ENCODE measurements at regions not wholly inside any gene's neighbourhood (a gene's known extent, or its start where the extent isn't known, plus 50 kb on each side); places are given as distances from the start of the nearest gene placed in this dataset.

DNA sequence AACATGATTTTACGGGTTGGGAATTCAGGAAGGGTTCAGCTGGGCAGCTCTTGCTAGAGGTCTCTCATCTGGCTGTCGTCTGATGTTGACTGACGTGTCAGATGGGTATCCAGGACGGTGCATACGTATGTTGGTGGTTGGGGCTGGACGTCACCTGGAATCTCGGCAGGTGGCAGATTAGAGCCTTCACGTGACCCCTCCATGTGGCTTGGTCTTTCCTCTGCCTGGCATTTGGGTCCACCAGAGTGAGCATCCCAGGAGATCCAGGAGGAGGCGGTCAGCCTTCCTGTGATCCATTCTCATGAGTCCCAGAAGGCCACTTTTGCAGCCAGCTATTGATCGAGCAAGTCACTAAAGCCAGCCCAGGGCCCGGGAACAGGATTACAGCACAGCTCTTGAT lies 202.7 kb downstream of the FOXL1 start:
- H3K36me3 Mint-ChIP-seq = no peaks in the 10 kb centered on the region
- no peak overlapping the region for H3K27ac Mint-ChIP-seq
- TF ChIP-seq, protein P1, sequence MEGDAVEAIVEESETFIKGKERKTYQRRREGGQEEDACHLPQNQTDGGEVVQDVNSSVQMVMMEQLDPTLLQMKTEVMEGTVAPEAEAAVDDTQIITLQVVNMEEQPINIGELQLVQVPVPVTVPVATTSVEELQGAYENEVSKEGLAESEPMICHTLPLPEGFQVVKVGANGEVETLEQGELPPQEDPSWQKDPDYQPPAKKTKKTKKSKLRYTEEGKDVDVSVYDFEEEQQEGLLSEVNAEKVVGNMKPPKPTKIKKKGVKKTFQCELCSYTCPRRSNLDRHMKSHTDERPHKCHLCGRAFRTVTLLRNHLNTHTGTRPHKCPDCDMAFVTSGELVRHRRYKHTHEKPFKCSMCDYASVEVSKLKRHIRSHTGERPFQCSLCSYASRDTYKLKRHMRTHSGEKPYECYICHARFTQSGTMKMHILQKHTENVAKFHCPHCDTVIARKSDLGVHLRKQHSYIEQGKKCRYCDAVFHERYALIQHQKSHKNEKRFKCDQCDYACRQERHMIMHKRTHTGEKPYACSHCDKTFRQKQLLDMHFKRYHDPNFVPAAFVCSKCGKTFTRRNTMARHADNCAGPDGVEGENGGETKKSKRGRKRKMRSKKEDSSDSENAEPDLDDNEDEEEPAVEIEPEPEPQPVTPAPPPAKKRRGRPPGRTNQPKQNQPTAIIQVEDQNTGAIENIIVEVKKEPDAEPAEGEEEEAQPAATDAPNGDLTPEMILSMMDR (IDR thresholded peaks at IDR 0.05; ENCODE audit: unreplicated experiment) = no peak

DNA sequence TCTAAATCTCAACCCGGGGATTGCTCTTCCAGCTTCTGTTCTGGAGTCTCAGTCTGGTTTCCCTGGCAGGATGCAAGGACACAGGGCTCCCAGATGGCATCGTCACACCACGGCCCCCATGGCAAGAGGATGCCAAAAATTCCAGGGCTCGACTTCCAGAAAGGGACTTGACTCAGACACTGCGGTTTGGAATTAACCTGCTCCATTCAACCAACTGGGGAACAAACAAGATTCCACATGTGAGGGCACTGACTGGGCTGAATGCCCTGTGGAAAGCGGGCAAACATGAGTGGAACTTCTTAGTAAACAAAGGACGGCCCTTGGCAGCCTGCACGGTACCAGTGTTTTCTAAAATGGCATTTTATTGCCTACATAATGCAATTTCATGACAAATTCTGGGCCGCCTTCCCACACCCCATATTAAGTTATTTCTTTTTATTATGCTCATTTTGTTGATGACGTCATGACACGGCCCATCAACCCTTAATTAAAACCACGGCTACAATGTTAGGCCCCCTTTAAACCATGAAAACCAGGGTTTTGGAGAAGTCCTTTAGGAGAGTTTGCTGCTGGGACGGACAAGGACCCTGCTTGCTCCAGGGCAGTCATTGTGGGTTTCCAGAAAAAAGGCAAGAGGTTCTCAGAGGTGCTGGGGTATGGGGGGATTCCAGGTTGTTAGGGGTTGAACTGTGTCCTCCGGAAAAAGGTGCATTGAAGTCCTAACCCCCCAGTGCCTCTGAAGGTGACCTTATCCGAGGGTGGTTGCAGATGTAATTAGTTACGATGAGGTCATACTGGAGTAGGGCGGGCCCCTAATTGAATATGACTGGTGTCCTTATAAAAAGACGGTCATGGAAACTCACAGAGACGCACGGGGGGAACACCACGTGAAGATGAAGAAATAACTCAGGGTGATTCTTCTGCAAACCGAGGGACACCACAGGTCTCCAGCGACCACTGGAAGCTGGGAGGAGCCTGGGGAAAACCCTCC lies 205.6 kb downstream of the FOXL1 start:
- Mint-ChIP-seq H3K9me3 (no peaks in the 10 kb centered on the region), H3K27ac (no peak overlapping the region), H3K4me3 (no peak overlapping the region), H3K4me1 (peaks cover 12% of the 10 kb centered on the region), H3K27me3 (ENCODE audit: low read depth) (peaks cover 14% of the 10 kb centered on the region), H3K36me3 (no peaks in the 10 kb centered on the region)
- TF ChIP-seq, protein P1 (IDR thresholded peaks at IDR 0.05; ENCODE audit: unreplicated experiment) = no peak
- DNase-seq (ENCODE audit: low spot score in 2 of 2, unreplicated experiment in 2 of 2) = no peak

More for the DNA sequence above, 202.7 kb downstream of the FOXL1 start:
- H3K27me3 Mint-ChIP-seq (ENCODE audit: low read depth) = peaks cover 16% of the 10 kb centered on the region
- H3K9me3 Mint-ChIP-seq = no peaks in the 10 kb centered on the region
- DNase-seq (ENCODE audit: low spot score in 2 of 2, unreplicated experiment in 2 of 2) = no peak
- no peaks in the 10 kb centered on the region for H3K4me1 Mint-ChIP-seq
- H3K4me3 Mint-ChIP-seq = no peak overlapping the region

DNA sequence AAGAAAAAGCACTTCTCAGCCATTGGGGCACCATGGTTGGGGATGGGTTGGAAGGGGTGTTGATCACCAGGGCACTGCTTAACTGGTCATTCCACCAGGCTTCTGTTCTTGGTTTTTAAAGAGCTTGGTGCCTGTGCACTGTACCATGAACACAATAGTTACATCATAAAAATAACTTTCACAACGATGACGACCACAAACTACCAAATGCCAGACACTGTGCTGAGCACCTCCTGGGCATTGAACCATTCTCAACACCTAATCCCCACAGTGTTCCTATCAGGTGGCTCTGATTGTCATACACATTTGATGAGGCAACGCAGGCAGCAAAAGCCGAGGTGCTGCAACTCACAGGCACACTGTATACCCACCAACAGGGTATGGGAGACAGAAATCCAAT lies 208.0 kb downstream of the FOXL1 start:
- Mint-ChIP-seq H3K9me3 (no peaks in the 10 kb centered on the region), H3K4me1 (peaks cover 13% of the 10 kb centered on the region), H3K27me3 (ENCODE audit: low read depth) (no peaks in the 10 kb centered on the region), H3K27ac (no peak overlapping the region), H3K36me3 (no peaks in the 10 kb centered on the region), H3K4me3 (no peak overlapping the region)
- DNase-seq (ENCODE audit: low spot score in 2 of 2, unreplicated experiment in 2 of 2) = no peak
- TF ChIP-seq, protein P1 (IDR thresholded peaks at IDR 0.05; ENCODE audit: unreplicated experiment) = no peak

DNA sequence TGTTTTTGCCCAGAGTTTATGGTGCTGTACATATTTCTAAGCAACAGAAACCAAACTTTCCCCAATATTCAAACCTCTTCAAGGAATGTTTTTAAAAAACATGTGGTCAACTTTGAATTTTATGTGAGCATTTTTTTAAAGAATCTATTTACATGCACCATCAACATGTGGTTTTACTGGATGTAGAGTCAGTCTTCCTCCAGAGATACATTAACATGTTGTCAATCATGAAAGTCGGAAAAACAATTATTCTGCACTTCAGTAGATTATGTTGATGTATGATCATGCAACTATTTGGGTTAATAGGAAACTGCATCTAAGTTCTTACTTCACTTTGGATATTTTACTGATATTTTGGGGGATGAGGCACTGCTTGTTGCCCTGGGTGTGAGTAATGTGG lies 208.6 kb downstream of the FOXL1 start:
- peaks cover 13% of the 10 kb centered on the region for H3K4me1 Mint-ChIP-seq
- no peaks in the 10 kb centered on the region for H3K9me3 Mint-ChIP-seq
- no peak for DNase-seq (ENCODE audit: low spot score in 2 of 2, unreplicated experiment in 2 of 2)
- no peaks in the 10 kb centered on the region for H3K36me3 Mint-ChIP-seq
- H3K27me3 Mint-ChIP-seq (ENCODE audit: low read depth) = no peaks in the 10 kb centered on the region
- TF ChIP-seq, protein P1 (IDR thresholded peaks at IDR 0.05; ENCODE audit: unreplicated experiment) = no peak
- H3K4me3 Mint-ChIP-seq = no peak overlapping the region
- no peak overlapping the region for H3K27ac Mint-ChIP-seq

DNA sequence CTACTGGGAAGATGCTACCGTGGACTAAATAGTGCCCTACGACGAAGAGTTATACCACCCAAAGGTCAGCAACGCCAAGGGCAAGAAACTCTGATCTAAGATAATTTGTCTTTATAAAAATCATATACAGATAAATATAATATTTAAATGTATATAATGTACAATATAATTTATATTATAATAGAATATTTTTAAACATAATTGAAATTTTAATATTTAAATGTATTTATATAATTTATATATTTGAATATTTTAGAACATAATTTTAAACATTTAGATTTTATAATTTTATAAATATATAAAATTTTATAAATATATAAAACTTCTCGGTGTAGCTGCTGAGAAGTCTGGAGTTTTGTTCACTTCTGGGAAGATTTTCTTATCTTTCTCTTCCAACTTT lies 209.2 kb downstream of the FOXL1 start:
- H3K36me3 Mint-ChIP-seq = no peaks in the 10 kb centered on the region
- H3K27me3 Mint-ChIP-seq (ENCODE audit: low read depth) = no peaks in the 10 kb centered on the region
- H3K27ac Mint-ChIP-seq = no peak overlapping the region
- no peak for DNase-seq (ENCODE audit: low spot score in 2 of 2, unreplicated experiment in 2 of 2)
- H3K4me1 Mint-ChIP-seq = peaks cover 17% of the 10 kb centered on the region
- H3K4me3 Mint-ChIP-seq = no peak overlapping the region
- TF ChIP-seq, protein P1 (IDR thresholded peaks at IDR 0.05; ENCODE audit: unreplicated experiment) = no peak
- H3K9me3 Mint-ChIP-seq = no peaks in the 10 kb centered on the region
